ENCODE measurements at regions not wholly inside any gene's neighbourhood (a gene's known extent, or its start where the extent isn't known, plus 50 kb on each side); places are given as distances from the start of the nearest gene placed in this dataset.

- Mint-ChIP-seq H3K27ac (no peak overlapping the region), H3K4me3 (no peak overlapping the region), H3K9me3 (no peaks in the 10 kb centered on the region), H3K4me1 (no peaks in the 10 kb centered on the region), H3K27me3 (peaks cover 4 to 6% of the 10 kb centered on the region in 2 donors), H3K36me3 (peaks cover 0 to 1% of the 10 kb centered on the region in 2 donors)
- ATAC-seq (replicated peaks): no peak
- DNase-seq: no peak
These were observed 161.4 kb downstream of the ICE1 start for GRCh38 chr5:5583832-5584231.

- H3K27me3 Mint-ChIP-seq: peaks cover 4 to 6% of the 10 kb centered on the region in 2 donors
- no peaks in the 10 kb centered on the region for H3K4me1 Mint-ChIP-seq
- H3K4me3 Mint-ChIP-seq: no peak overlapping the region
- DNase-seq: no peak
- ATAC-seq (replicated peaks): no peak
- H3K27ac Mint-ChIP-seq: no peak overlapping the region
- H3K9me3 Mint-ChIP-seq: no peaks in the 10 kb centered on the region
- peaks cover 0 to 1% of the 10 kb centered on the region in 2 donors for H3K36me3 Mint-ChIP-seq
These were observed 160.7 kb downstream of the ICE1 start for GRCh38 chr5:5583023-5583765.

- Mint-ChIP-seq H3K27ac (no peak overlapping the region), H3K9me3 (no peaks in the 10 kb centered on the region), H3K4me1 (no peaks in the 10 kb centered on the region), H3K4me3 (no peak overlapping the region), H3K36me3 (no peaks in the 10 kb centered on the region), H3K27me3 (no peaks in the 10 kb centered on the region)
- no peak for DNase-seq
- no peak for ATAC-seq (replicated peaks)
These were observed 158.6 kb downstream of the ICE1 start for GRCh38 chr5:5581080-5581479.

GRCh38 chr5:5576744-5577143 is 154.3 kb downstream of the ICE1 start:
- H3K4me1 Mint-ChIP-seq: peaks cover 0 to 2% of the 10 kb centered on the region in 2 donors
- no peaks in the 10 kb centered on the region for H3K36me3 Mint-ChIP-seq
- no peak overlapping the region for H3K4me3 Mint-ChIP-seq
- H3K27me3 Mint-ChIP-seq: peaks cover 0 to 5% of the 10 kb centered on the region in 2 donors
- no peak for DNase-seq
- peaks cover 0 to 4% of the 10 kb centered on the region in 2 donors for H3K9me3 Mint-ChIP-seq
- no peak for ATAC-seq (replicated peaks)
- H3K27ac Mint-ChIP-seq: no peak overlapping the region

- H3K4me3 Mint-ChIP-seq: no peak overlapping the region
- peaks cover 0 to 5% of the 10 kb centered on the region in 2 donors for H3K27me3 Mint-ChIP-seq
These were observed 153.0 kb downstream of the ICE1 start for GRCh38 chr5:5575461-5575860.

GRCh38 chr5:5573798-5574380 is 151.4 kb downstream of the ICE1 start:
- H3K36me3 Mint-ChIP-seq: no peaks in the 10 kb centered on the region
- H3K4me1 Mint-ChIP-seq: peaks cover 0 to 2% of the 10 kb centered on the region in 2 donors
- H3K4me3 Mint-ChIP-seq: no peak overlapping the region
- peaks cover 0 to 4% of the 10 kb centered on the region in 2 donors for H3K9me3 Mint-ChIP-seq
- ATAC-seq (replicated peaks) (no peak), DNase-seq (no peak)
- peaks cover 0 to 5% of the 10 kb centered on the region in 2 donors for H3K27me3 Mint-ChIP-seq
- no peak overlapping the region for H3K27ac Mint-ChIP-seq

More at GRCh38 chr5:5575461-5575860, 153.0 kb downstream of the ICE1 start:
- peaks cover 0 to 4% of the 10 kb centered on the region in 2 donors for H3K9me3 Mint-ChIP-seq
- ATAC-seq (replicated peaks) (no peak), DNase-seq (no peak)
- H3K36me3 Mint-ChIP-seq: no peaks in the 10 kb centered on the region
- H3K27ac Mint-ChIP-seq: no peak overlapping the region
- peaks cover 0 to 2% of the 10 kb centered on the region in 2 donors for H3K4me1 Mint-ChIP-seq

GRCh38 chr5:5572976-5573797 is 150.7 kb downstream of the ICE1 start:
- DNase-seq (no peak), ATAC-seq (replicated peaks) (no peak)
- Mint-ChIP-seq H3K4me1 (peaks cover 0 to 2% of the 10 kb centered on the region in 2 donors), H3K4me3 (no peak overlapping the region), H3K36me3 (no peaks in the 10 kb centered on the region), H3K27ac (no peak overlapping the region), H3K27me3 (peaks cover 0 to 5% of the 10 kb centered on the region in 2 donors), H3K9me3 (peaks cover 0 to 4% of the 10 kb centered on the region in 2 donors)

GRCh38 chr5:5572010-5572865 is 149.8 kb downstream of the ICE1 start:
- Mint-ChIP-seq H3K36me3 (no peaks in the 10 kb centered on the region), H3K4me1 (peaks cover 0 to 2% of the 10 kb centered on the region in 2 donors), H3K27ac (no peak overlapping the region), H3K4me3 (no peak overlapping the region), H3K9me3 (peaks cover 0 to 4% of the 10 kb centered on the region in 2 donors), H3K27me3 (peaks cover 0 to 5% of the 10 kb centered on the region in 2 donors)
- ATAC-seq (replicated peaks) (no peak), DNase-seq (no peak)

GRCh38 chr5:5570646-5571045 is 148.2 kb downstream of the ICE1 start:
- H3K27me3 Mint-ChIP-seq: peaks cover 0 to 5% of the 10 kb centered on the region in 2 donors
- no peak overlapping the region for H3K4me3 Mint-ChIP-seq
- H3K4me1 Mint-ChIP-seq: peaks cover 0 to 2% of the 10 kb centered on the region in 2 donors
- peaks cover 0 to 4% of the 10 kb centered on the region in 2 donors for H3K9me3 Mint-ChIP-seq
- ATAC-seq (replicated peaks): no peak
- no peaks in the 10 kb centered on the region for H3K36me3 Mint-ChIP-seq
- DNase-seq: no peak
- H3K27ac Mint-ChIP-seq: no peak overlapping the region

- Mint-ChIP-seq H3K36me3 (no peaks in the 10 kb centered on the region), H3K4me3 (no peak overlapping the region), H3K4me1 (no peaks in the 10 kb centered on the region), H3K27me3 (peaks cover 5 to 6% of the 10 kb centered on the region in 2 donors), H3K9me3 (no peaks in the 10 kb centered on the region), H3K27ac (no peak overlapping the region)
- ATAC-seq (replicated peaks) (no peak), DNase-seq (no peak)
These were observed 142.4 kb downstream of the ICE1 start for GRCh38 chr5:5564898-5565297.

GRCh38 chr5:5560016-5560415 is 137.5 kb downstream of the ICE1 start:
- no peaks in the 10 kb centered on the region for H3K4me1 Mint-ChIP-seq

GRCh38 chr5:5558638-5559527 is 136.4 kb downstream of the ICE1 start:
- Mint-ChIP-seq H3K27ac (no peak overlapping the region), H3K9me3 (peaks cover 5 to 7% of the 10 kb centered on the region in 2 donors), H3K27me3 (peaks cover 9 to 14% of the 10 kb centered on the region in 2 donors), H3K4me1 (no peaks in the 10 kb centered on the region), H3K36me3 (no peaks in the 10 kb centered on the region), H3K4me3 (no peak overlapping the region)
- DNase-seq (no peak), ATAC-seq (replicated peaks) (no peak)

More at GRCh38 chr5:5560016-5560415, 137.5 kb downstream of the ICE1 start:
- ATAC-seq (replicated peaks) (no peak), DNase-seq (no peak)
- Mint-ChIP-seq H3K9me3 (peaks cover under 1 to 2% of the 10 kb centered on the region in 2 donors), H3K36me3 (no peaks in the 10 kb centered on the region), H3K4me3 (no peak overlapping the region), H3K27ac (no peak overlapping the region), H3K27me3 (peaks cover 9 to 14% of the 10 kb centered on the region in 2 donors)

GRCh38 chr5:5558102-5558501 is 135.6 kb downstream of the ICE1 start:
- no peaks in the 10 kb centered on the region for H3K4me1 Mint-ChIP-seq
- DNase-seq: no peak
- no peak for ATAC-seq (replicated peaks)
- no peak overlapping the region for H3K27ac Mint-ChIP-seq
- H3K9me3 Mint-ChIP-seq: peaks cover 5 to 7% of the 10 kb centered on the region in 2 donors
- no peak overlapping the region for H3K4me3 Mint-ChIP-seq
- peaks cover 9 to 14% of the 10 kb centered on the region in 2 donors for H3K27me3 Mint-ChIP-seq
- H3K36me3 Mint-ChIP-seq: no peaks in the 10 kb centered on the region
